HL-60/S4 (cell line): ENCODE measurements at regions not wholly inside any gene's neighbourhood (a gene's known extent, or its start where the extent isn't known, plus 50 kb on each side); places are given as distances from the start of the nearest gene placed in this dataset.

Experiments
- in situ Hi-C: fragments of 300-500 bp; cut with MboI; formaldehyde crosslinking; loops from 2 replicates; pipeline ENCODE4 v1.14.3; 2022; ENCODE audit warnings: low sequenced_read_pairs

DNA sequence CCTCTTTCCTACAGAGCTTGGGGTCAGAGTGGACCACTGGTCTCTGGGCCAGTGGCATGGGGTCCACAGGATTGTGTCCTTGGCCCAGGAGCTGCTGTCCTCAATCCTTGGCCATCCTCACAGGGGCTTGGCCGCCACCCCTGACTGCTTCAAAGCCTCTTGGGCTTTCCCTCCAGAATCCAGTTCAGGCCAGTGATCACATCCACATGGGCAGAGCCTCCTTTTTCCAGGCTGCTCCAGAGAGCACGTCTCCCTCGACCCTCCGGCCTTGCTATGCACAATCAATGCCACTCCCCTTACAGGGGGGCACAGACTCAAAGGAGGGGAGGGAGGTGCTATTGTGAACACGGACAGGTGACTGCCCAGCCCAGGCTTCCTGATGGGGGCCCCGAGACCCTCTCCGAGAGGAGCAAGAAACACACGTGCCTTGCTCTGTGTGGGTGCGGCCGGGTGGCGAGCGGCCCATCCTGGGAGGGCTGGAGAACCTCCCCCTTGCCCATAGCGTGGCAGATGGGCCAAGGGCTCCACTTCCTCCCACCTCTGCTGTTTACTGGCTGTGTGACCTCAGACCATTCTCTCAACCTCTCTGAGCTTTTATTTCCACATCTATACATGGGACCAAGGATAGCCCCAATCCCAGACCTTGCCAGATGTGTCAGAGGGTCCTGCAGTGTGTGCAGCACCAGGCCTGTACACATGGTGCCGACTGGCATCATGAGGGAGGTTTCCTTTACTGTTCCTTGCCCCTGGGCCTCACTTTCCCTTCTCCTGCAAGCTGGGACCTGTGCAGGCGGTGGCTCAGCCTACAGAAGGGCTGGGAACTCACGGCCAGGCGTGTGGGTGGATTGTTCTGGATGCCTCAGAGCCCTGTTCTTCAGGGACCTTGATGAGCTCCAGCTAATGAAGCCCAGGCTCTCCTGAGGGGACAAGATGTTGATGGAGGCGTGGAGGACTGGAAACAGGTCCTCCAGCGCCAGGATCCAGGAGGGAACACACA lies 229.0 kb upstream of the GSE1 start:
- in situ Hi-C loops, result no loop called here

DNA sequence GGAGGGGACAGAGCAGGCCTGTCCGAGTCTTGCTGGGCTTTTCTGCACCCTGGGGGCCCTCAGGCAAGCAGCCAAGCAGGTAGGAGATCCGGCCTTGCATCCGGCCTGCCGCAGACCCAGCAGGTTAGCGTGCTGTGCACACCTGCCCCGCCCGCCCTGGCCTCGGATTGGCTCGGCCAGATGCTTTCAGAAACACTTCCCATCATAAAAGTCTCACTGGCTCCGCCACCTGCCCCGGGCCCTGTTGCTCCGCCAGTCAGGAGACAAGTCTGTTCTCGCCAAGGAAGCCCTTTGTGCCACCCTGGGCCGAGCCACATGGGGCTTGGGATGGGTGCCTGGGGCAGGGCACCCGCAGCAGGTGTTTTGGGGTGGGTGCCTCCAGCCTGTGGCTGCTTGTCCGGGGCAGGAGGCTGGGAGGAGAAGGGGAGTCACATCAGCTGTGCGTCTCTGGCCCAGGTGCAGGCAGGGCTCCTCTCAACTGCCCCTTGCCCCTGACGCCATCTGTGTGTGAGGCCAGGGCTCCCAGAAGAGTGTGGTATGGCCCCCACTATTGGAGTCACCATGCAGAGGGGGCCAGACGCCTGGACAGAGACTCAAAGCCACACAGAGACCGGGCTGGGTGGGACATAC lies 228.2 kb upstream of the GSE1 start:
- in situ Hi-C loops, result no loop called here

GRCh38 chr16:85385463-85386331 lies 227.4 kb upstream of the GSE1 start:
- in situ Hi-C loops, result no loop called here

DNA sequence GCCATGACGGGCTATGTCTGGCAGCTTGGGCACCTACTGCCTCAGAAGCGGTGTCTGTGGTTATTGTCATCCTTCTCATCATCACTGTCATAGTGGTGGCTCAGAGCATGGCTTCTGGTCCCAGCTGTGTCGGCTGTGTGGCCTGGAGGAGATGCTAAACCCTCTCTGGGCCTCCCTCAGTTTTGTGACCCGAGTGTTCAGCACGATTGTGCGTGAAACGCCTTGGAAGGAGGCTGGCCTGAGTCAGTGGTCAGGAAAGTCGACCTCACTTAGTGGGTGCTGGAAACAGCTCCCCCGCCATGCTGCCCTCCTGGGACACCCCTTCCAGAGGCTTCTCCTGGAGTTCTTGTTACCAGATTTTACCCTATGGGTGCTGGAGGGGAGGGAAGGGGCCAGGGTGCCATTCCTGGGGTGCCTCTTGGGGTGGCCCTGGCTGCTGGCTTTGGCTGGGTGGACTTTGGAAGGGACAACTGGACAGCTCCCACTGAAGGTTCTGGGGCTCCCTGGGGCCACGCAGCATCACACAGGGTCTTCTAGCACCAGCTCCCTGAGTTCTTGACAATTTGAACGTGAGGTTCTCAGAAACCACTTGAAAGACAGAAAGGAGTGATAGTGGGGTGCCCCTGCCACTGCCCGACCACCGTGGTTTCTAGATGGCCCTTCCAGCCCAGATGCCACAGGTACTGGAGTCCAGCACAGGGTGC lies 226.5 kb upstream of the GSE1 start:
- in situ Hi-C loops, result no loop called here

DNA sequence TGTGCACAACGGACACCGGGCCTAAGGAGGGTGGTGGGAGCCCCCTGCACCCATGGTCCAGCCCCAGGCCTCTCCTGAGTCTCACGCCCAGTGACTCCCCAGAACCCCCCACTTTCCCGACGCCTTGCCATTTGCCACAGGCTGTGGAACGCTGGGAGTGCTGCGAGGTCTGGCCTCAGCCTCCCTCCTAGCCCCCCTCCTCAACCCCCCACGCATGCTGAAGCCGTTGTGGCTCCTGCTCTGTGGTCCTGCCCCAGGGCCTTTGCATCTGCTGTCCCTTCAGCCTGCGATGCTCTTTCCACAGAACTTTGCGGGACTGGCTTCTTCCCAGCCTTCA lies 226.0 kb upstream of the GSE1 start:
- in situ Hi-C loops, result no loop called here

DNA sequence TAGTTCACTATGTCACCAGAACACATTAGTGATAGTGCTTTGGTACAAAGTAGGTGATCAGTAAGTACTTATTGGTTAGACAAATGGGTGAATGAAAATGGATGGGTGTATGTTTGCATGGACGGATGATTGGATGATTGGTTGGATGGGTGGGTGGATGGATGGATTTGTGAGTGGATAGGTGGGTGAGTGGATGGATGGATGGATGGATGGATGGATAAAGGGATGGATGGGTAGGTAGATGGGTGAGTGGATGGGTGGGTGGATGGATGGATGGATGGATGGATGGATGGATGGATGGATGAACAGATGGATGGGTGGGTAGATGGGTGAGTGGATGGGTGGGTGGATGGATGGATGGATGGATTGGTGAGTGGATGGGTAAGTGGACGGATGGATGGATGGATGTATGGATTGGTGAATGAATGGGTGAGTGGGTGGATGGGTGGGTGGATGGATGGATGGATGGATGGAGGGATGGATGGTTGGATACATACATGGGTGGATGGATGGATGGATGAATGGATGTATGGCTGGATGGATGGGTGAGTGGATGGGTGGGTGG lies 225.3 kb upstream of the GSE1 start:
- in situ Hi-C loops, result no loop called here

DNA sequence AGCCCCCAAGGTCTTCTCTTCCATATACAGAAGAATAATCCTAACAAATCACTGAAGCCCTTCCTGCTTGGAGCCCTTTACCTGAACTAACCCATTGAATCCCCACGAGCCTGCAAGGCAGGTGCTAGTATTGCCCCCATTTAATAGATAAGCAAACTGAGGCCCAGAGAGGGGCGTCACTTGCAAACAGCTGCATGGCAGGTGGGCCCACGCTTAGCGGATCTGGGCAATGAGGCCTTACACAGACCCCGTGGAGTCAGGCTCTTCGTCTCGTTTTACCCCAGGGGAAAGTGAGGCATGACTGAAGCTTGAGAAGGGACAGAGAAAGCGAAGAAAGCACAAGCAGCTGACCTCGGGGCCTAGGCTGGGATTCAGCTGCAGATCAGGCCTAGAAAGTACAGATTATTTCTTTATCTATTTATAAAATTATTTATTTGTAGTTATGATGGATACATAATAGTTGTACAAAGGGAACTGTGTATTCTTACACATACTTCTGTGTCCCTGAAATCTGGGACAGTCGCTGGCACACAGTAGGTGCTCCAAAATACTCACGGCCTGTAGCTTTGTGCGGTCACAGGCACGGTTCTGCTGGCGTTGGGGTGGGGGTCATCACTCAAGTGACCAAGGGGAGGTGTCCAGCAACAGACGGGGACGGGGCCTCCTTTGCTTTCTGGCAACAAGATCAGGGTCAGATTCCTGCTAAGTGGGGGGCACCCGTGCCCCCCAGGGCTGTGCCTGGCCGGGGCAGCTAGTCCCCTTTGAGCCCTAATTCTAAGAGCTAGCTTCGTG lies 223.2 kb upstream of the GSE1 start:
- in situ Hi-C loops, result no loop called here

DNA sequence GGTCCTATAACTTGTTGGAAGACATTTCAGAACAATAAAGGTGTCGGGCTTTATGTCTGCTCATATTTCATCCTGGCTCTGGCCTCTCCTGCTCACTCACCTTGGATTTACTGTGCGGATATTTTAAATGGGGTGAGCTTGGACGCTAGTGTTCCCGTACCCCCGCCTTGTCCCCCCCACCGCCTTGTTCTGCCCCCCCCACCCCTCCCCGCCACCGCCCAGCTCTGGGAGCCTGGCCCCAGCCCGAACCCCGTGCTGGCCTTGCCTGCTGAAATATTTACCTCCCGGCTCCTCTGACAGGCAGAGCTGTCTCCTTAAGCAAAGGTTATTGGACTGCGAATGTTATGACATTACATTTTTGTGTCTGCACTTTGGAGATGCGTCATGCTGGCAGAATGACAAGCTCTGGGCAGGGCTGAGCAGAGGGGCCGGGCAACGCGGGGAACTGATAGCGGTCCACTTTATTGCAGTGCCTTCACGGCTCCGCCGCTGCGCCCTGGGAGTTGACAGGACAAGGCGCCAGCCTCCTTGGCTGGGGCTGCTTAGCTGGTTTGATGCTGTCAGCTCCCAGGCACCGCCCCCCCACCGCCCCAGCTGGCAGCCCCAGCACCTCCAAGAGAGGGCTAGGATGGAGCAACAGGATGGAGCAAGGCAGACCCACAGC lies 222.5 kb upstream of the GSE1 start:
- in situ Hi-C loops, result no loop called here

- in situ Hi-C loops, result no loop called here
These were observed 221.9 kb upstream of the GSE1 start for GRCh38 chr16:85391175-85391707.

- in situ Hi-C loops, result no loop called here
These were observed 221.1 kb upstream of the GSE1 start for GRCh38 chr16:85391769-85392583.

GRCh38 chr16:85392756-85393673 lies 220.1 kb upstream of the GSE1 start:
- in situ Hi-C loops, result no loop called here

DNA sequence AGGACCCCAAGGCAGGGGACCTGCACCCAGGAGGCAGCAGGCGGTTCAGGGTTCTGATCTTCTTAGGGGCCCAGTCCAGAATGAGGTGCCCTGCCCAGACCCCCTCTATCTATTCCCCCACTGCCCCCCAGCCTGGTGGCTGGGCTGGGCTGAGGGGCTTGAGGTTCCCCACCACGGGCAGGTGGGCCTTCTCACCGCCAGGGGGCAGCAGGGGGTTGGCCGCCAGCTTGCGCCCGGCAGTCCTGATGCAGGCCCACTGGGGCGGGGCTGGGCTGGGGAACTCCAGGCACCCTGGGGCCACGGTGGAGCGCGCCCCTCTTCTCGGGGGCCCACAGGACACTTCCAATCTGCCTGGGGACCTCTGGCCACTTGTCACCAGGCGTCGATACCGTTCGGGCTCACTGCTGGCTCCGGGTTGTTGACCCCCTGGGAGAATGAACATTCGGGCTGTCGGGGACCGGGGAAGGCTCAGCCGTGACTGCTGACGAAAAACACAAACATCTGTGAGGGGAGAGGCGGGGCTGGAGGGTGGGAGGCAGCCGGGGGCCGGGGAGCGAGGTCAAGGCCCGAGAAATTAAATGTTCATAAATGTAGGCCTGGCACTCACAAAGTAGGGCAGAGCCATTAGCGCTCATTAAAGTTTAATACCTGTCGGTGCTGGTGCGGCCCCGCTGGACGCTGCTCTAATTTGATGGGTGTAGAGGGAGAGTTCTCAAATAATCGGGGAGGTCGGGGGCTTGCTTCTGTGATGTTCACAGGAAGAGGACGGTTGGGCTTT lies 219.3 kb upstream of the GSE1 start:
- in situ Hi-C loops, result no loop called here

DNA sequence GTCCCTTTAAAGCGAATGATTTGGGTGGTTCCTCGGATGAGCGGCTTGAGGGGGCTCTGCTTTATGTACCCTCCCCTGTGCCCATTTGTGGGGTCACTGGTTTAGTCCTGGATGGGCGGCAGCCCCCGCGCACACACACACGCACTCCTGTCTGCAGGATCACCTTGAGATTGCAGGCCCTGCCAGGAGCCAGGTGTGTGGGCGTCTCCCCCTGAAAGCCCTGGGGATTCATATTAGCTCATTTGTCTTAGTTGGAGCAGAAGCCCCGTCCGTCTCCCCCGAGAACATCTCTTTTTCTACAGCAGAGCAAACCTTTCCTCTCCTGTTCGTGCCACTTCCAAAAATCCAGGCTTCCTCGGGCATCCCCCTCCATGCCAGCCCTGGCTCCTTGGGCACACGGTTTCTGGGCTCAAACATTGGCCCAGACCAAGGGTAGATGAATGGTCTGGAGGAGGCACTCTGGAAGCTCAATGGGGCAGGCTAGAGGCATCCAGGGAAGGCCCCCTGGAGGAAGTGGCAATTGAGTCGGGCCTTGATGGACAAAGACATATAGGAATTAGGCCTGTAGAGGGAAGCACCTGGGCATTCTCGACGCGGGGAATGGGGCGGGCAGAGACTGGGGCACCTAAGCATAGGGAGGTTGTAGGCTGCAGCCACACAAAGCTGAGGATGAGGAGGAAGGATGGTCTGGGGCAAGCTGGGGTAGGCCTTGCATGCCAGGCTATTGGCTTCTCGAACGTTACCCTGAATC lies 218.5 kb upstream of the GSE1 start:
- in situ Hi-C loops, result no loop called here

DNA sequence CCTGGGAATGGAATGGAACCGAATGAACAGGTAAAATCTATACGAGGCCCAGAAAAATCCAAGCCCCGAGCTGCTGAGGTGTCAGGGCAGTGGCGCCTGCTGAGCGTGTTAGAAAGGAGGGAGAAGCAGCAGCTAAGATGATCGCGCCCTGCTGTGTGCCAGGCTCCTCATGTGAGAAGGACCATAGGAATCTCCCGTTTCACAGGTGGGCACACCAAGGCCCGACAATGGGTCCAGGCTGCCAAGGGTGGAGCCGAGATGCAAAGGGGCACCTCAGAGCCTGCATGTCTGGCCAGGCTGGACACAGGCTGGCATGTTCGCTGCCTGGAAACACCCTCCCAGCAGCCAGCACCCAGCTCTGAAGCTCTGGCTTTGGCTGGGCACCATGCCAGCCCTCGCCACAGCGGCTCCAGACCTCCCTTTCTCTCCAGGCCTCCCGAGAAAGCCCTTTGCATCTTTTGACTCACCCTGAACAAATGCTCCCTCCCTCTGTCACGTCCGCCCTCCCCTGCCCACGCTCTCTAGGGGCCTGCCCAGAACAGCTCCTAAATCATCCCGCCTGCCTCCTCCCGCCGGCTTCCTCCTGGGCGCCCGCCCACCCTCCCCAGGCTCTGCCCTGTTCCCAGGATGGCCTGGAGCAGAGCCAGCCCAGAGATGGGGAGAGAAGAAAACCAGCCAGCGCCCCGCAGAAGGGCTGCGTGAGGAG lies 217.8 kb upstream of the GSE1 start:
- in situ Hi-C loops, result no loop called here
